GM12801 (cell line): ENCODE measurements at regions not wholly inside any gene's neighbourhood (a gene's known extent, or its start where the extent isn't known, plus 50 kb on each side); places are given as distances from the start of the nearest gene placed in this dataset.

Source experiments
- CTCF ChIP-seq: IDR thresholded peaks from one replicate; pipeline ENCODE4 v1.5.1; 2011; ENCODE audit warnings: control low read depth; ENCODE audit not compliant: insufficient read length; ENCODE audit errors: extremely low read depth

- TF ChIP-seq CTCF: no peak
These were observed 182.0 kb downstream of the REEP3 start for GRCh38 chr10:63703113-63703670.

GRCh38 chr10:63703740-63704345 is 182.6 kb downstream of the REEP3 start:
- TF ChIP-seq CTCF: no peak

GRCh38 chr10:63707254-63707910 is 186.2 kb downstream of the REEP3 start:
- no peak for TF ChIP-seq CTCF

- no peak for TF ChIP-seq CTCF
These were observed 187.2 kb downstream of the REEP3 start for GRCh38 chr10:63708421-63708820.

GRCh38 chr10:63710703-63711102 is 189.5 kb downstream of the REEP3 start:
- TF ChIP-seq CTCF: no peak

- no peak for TF ChIP-seq CTCF
These were observed 190.2 kb downstream of the REEP3 start for GRCh38 chr10:63711361-63711760.

- TF ChIP-seq CTCF: no peak
These were observed 190.9 kb downstream of the REEP3 start for GRCh38 chr10:63711867-63712716.
